Panc1 (cell line): ENCODE measurements at regions not wholly inside any gene's neighbourhood (a gene's known extent, or its start where the extent isn't known, plus 50 kb on each side); places are given as distances from the start of the nearest gene placed in this dataset.

Experiments used
- ATAC-seq: fragments of 200-7000 bp; cut with Tn5 transposase; 2 replicates; pipeline ENCODE4 v1.9.1; 2020; ENCODE audit warnings: mild to moderate bottlenecking, moderate library complexity
- BruUV-seq: library from RNA; stranded (reverse); fragments of 400-500 nt; replicated peaks from 2 replicates; lab custom pipeline; 2021; lab: Mats Ljungman, UMichigan
- CTCF ChIA-PET: fragments of 300-600 bp; sonication (Branson Sonifier 250); formaldehyde crosslinking; loops from one replicate; lab custom pipeline; 2022; ENCODE audit warnings: antibody characterized with exemption; lab: Charles Lee
- POLR2A ChIA-PET: fragments of 300-600 bp; sonication (Branson Sonifier 250); formaldehyde crosslinking; loops from one replicate; lab custom pipeline; 2022; ENCODE audit warnings: antibody characterized with exemption; lab: Charles Lee
- DNase-seq: peaks from one replicate; pipeline ENCODE4 v3.0.0-alpha.2; 2010; ENCODE audit warnings: low read depth, low spot score
- H3K27ac ChIP-seq: 2 replicates; pipeline ENCODE4 v1.5.1; 2011; ENCODE audit warnings: mild to moderate bottlenecking, low read length, inconsistent platforms
- H3K27me3 ChIP-seq: fragments of 200-500 bp; sonication (Bioruptor generic); 2 replicates; pipeline ENCODE4 v1.6.0; 2014; ENCODE audit warnings: low read length, inconsistent platforms; ENCODE audit not compliant: control insufficient read depth, insufficient read depth
- H3K36me3 ChIP-seq: fragments of 200-500 bp; sonication (Bioruptor generic); 2 replicates; pipeline ENCODE4 v1.5.1; 2014; ENCODE audit warnings: inconsistent platforms, mild to moderate bottlenecking, low read length, moderate library complexity; ENCODE audit not compliant: control insufficient read depth, insufficient read depth
- H3K4me1 ChIP-seq: 2 replicates; pipeline ENCODE4 v1.5.1; 2011; ENCODE audit warnings: inconsistent platforms, mild to moderate bottlenecking, low read length, moderate library complexity; ENCODE audit not compliant: control insufficient read depth, insufficient read depth
- H3K4me3 ChIP-seq, 2 experiments: 2 replicates each; pipeline ENCODE4 v1.5.1; 2011 to 2012; ENCODE audit warnings: low read depth in 2 of 2, low read length in 2 of 2, mild to moderate bottlenecking in 2 of 2, inconsistent platforms in 1 of 2, moderate library complexity in 1 of 2
- H3K9me3 ChIP-seq: fragments of 200-500 bp; sonication (Bioruptor generic); 2 replicates; pipeline ENCODE4 v1.5.1; 2014; ENCODE audit warnings: low read depth, mild to moderate bottlenecking, inconsistent platforms, low read length, moderate library complexity; ENCODE audit not compliant: control insufficient read depth, insufficient read depth
- POLR2AphosphoS5 ChIP-seq: IDR thresholded peaks from 2 replicates; pipeline ENCODE4 v1.6.1; 2012; ENCODE audit warnings: mild to moderate bottlenecking, low read depth, low read length, moderate library complexity
- REST ChIP-seq, 2 experiments: IDR thresholded peaks; 2 replicates each; pipeline ENCODE4 v1.6.1; 2011 to 2012; ENCODE audit warnings: low read depth in 2 of 2, control low read depth in 1 of 2, low read length in 1 of 2, mild to moderate bottlenecking in 1 of 2, moderate library complexity in 1 of 2; ENCODE audit not compliant: insufficient read depth in 1 of 2
- SIN3A ChIP-seq: IDR thresholded peaks from 2 replicates; pipeline ENCODE4 v1.6.1; 2012; ENCODE audit warnings: low read depth, mild to moderate bottlenecking, low read length, moderate library complexity, borderline replicate concordance; ENCODE audit not compliant: insufficient read depth
- TCF7L2 ChIP-seq: IDR thresholded peaks from 2 replicates; pipeline ENCODE4 v1.6.1; 2011; ENCODE audit warnings: mild to moderate bottlenecking, low read depth, low read length, inconsistent platforms
- in situ Hi-C: cut with HindIII; loops from 2 replicates; pipeline ENCODE4 v1.10.0; 2016; ENCODE audit warnings: low sequenced_read_pairs, low pct_unique_long_range_greater_than_20kb
- intact Hi-C: fragments of 100-400 bp; cut with micrococcal nuclease; formaldehyde crosslinking; loops from one replicate; pipeline ENCODE4 v1.10.0; 2022; ENCODE audit not compliant: unreplicated experiment
- TF ChIP-seq, protein P1 (sequence below): fragments of 450-650 bp; IDR thresholded peaks from 2 replicates; pipeline ENCODE4 v1.5.1; 2017; ENCODE audit warnings: mild to moderate bottlenecking

GRCh38 chr11:35083431-35084238, 55.3 kb upstream of the CD44 start:
- Histone ChIP-seq H3K36me3 (no peaks in the 10 kb centered on the region), H3K9me3 (peaks cover 3% of the 10 kb centered on the region; the same call in 1 of the 2 replicates), H3K27ac (peak overlapping the region; percentile 98), H3K27me3 (no peaks in the 10 kb centered on the region), H3K4me3 (peak overlapping the region in 1 of 2 experiments; percentile 36; a peak in 3 of 4 replicates), H3K4me1 (peaks cover 50% of the 10 kb centered on the region)
- BruUV-seq = no TSS peak
- ChIA-PET CTCF (no interaction called here), POLR2A (interaction anchor here (0.9 to 1.0 kb wide), 2 partner anchors 56 to 63 kb away, joined by 3 to 11 read pairs; no protein-coding TSS in a partner anchor)
- in situ Hi-C loops = no loop called here
- intact Hi-C loops = loop anchor here (5.0 kb wide), 2 partner anchors 59 to 71 kb away; no protein-coding TSS in a partner anchor
- ATAC-seq (peak; percentile 81), DNase-seq (peak; percentile 47)
- TF ChIP-seq POLR2AphosphoS5 = peak; percentile 73
- TF ChIP-seq TCF7L2 = no peak

DNA sequence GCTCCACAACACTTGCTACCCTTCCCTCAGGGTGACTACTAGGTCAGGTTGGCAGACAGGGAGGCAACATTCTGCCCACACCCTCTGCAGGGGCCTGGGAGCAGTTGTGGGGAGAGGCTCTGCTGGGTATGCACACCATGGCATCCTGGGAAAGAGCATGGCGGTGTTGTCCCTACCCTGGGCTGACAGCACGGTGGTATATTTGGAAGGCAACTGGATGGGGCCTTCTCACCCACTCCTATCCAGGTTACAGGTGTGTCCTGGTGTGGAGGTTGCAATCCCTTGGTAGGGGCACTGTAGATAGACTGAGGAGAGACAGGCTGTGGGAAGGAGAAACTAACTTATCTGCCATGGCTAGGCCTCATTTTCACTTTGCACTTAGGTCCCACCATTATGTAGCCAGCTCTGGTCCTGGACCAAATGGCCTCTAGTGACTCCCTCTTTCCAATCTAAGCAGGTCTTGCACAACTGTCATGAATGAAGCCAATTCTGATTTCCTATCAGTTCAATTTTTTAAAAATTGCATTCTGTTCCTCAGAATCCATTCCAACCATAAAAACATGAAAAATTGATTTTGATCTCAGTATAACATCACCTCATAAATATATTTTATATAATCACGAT, 54.0 kb upstream of the CD44 start:
- peaks cover 38% of the 10 kb centered on the region for H3K4me1 ChIP-seq
- H3K27ac ChIP-seq = peak overlapping the region; percentile 98
- BruUV-seq = no TSS peak
- CTCF ChIA-PET = no interaction called here
- DNase-seq (no peak), ATAC-seq (no peak)
- intact Hi-C loops = loop anchor here (5.0 kb wide), 2 partner anchors 57 to 73 kb away; no protein-coding TSS in a partner anchor
- in situ Hi-C loops = no loop called here
- no peak overlapping the region for H3K4me3 ChIP-seq
- TF ChIP-seq SIN3A (no peak), TCF7L2 (no peak), POLR2AphosphoS5 (no peak), REST (IDR thresholded peaks at IDR 0.05; ENCODE audit: insufficient read depth in 1 of 2, low read depth in 2 of 2, low read length in 1 of 2) (no peak)
- TF ChIP-seq, protein P1, sequence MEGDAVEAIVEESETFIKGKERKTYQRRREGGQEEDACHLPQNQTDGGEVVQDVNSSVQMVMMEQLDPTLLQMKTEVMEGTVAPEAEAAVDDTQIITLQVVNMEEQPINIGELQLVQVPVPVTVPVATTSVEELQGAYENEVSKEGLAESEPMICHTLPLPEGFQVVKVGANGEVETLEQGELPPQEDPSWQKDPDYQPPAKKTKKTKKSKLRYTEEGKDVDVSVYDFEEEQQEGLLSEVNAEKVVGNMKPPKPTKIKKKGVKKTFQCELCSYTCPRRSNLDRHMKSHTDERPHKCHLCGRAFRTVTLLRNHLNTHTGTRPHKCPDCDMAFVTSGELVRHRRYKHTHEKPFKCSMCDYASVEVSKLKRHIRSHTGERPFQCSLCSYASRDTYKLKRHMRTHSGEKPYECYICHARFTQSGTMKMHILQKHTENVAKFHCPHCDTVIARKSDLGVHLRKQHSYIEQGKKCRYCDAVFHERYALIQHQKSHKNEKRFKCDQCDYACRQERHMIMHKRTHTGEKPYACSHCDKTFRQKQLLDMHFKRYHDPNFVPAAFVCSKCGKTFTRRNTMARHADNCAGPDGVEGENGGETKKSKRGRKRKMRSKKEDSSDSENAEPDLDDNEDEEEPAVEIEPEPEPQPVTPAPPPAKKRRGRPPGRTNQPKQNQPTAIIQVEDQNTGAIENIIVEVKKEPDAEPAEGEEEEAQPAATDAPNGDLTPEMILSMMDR = no peak
- no peaks in the 10 kb centered on the region for H3K36me3 ChIP-seq
- no peaks in the 10 kb centered on the region for H3K27me3 ChIP-seq
- POLR2A ChIA-PET = no interaction called here
- H3K9me3 ChIP-seq = peaks cover 3% of the 10 kb centered on the region; the same call in 1 of the 2 replicates
